Lower lobe of right lung (tissue), 2 donors: ENCODE measurements at regions not wholly inside any gene's neighbourhood (a gene's known extent, or its start where the extent isn't known, plus 50 kb on each side); places are given as distances from the start of the nearest gene placed in this dataset.
"Not testable (repeated sequence)": the region's sequence is repeated elsewhere in the genome, so short reads cannot be mapped to it uniquely, and the experiment has no call there.

Source experiments
- ATAC-seq, 2 donors: fragments of 200-7000 bp; cut with Tn5 transposase; one replicate each; pipeline ENCODE4 v1.9.1; 2020 to 2022; ENCODE audit warnings: mild to moderate bottlenecking in 2 of 2, moderate library complexity in 2 of 2
- DNase-seq: peaks from one replicate; pipeline ENCODE4 v3.0.0-alpha.2; 2020
- H3K27ac ChIP-seq: fragments of 200-600 bp; one replicate; pipeline ENCODE4 v1.8.0; 2022
- H3K27me3 ChIP-seq: fragments of 200-600 bp; one replicate; pipeline ENCODE4 v1.8.0; 2022; ENCODE audit warnings: low read depth
- H3K36me3 ChIP-seq: fragments of 200-600 bp; one replicate; pipeline ENCODE4 v1.8.0; 2022; ENCODE audit warnings: mild to moderate bottlenecking
- H3K4me1 ChIP-seq: fragments of 200-600 bp; one replicate; pipeline ENCODE4 v1.8.0; 2022
- H3K4me3 ChIP-seq: fragments of 200-600 bp; one replicate; pipeline ENCODE4 v1.8.0; 2022; ENCODE audit warnings: mild to moderate bottlenecking
- H3K9me3 ChIP-seq: fragments of 200-600 bp; one replicate; pipeline ENCODE4 v1.8.0; 2022
- intact Hi-C: fragments of 100-400 bp; cut with DNase I; formaldehyde crosslinking; loops from one replicate; pipeline ENCODE4 v1.11.0; 2022
- donor health status: DM: no; HTN: yes; CAD: no; lungs with severe emphysema.

GRCh38 chr21:5013455-5014304 lies 5507.7 kb upstream of the TPTE start:
- intact Hi-C loops, DNase-seq, H3K4me3 ChIP-seq, H3K36me3 ChIP-seq, H3K9me3 ChIP-seq, H3K4me1 ChIP-seq, H3K27ac ChIP-seq, H3K27me3 ChIP-seq: not testable (repeated sequence)
- ATAC-seq = peak; percentile 21

- H3K9me3 ChIP-seq, intact Hi-C loops, H3K4me1 ChIP-seq, H3K27me3 ChIP-seq, ATAC-seq, H3K27ac ChIP-seq, H3K4me3 ChIP-seq, H3K36me3 ChIP-seq, DNase-seq: not testable (repeated sequence)
Observed at GRCh38 chr21:5015187-5015586, 5506.2 kb upstream of the TPTE start.

GRCh38 chr21:5019120-5019519 lies 5502.3 kb upstream of the TPTE start:
- H3K4me3 ChIP-seq, intact Hi-C loops, DNase-seq, H3K9me3 ChIP-seq, H3K36me3 ChIP-seq, ATAC-seq, H3K4me1 ChIP-seq, H3K27me3 ChIP-seq, H3K27ac ChIP-seq: not testable (repeated sequence)

- H3K27ac ChIP-seq, DNase-seq, H3K4me1 ChIP-seq, intact Hi-C loops, H3K36me3 ChIP-seq, H3K4me3 ChIP-seq, H3K27me3 ChIP-seq, H3K9me3 ChIP-seq: not testable (repeated sequence)
- peak; percentile 50 to 63 for ATAC-seq
Observed at GRCh38 chr21:5021815-5022214, 5499.6 kb upstream of the TPTE start.

GRCh38 chr21:5022254-5022653 lies 5499.1 kb upstream of the TPTE start:
- DNase-seq, H3K36me3 ChIP-seq, H3K4me1 ChIP-seq, H3K4me3 ChIP-seq, H3K27me3 ChIP-seq, H3K27ac ChIP-seq, H3K9me3 ChIP-seq, intact Hi-C loops: not testable (repeated sequence)
- peak; percentile 92 to 94 for ATAC-seq

GRCh38 chr21:5022748-5023147 lies 5498.6 kb upstream of the TPTE start:
- H3K4me3 ChIP-seq, H3K27me3 ChIP-seq, H3K4me1 ChIP-seq, H3K9me3 ChIP-seq, H3K36me3 ChIP-seq, DNase-seq, H3K27ac ChIP-seq, intact Hi-C loops: not testable (repeated sequence)
- ATAC-seq = peak; percentile 77 to 82

- H3K36me3 ChIP-seq, H3K27me3 ChIP-seq, H3K9me3 ChIP-seq, H3K4me3 ChIP-seq, DNase-seq, H3K27ac ChIP-seq, ATAC-seq, H3K4me1 ChIP-seq, intact Hi-C loops: not testable (repeated sequence)
Observed at GRCh38 chr21:5035147-5035546, 5486.2 kb upstream of the TPTE start.

GRCh38 chr21:5035587-5035986 lies 5485.8 kb upstream of the TPTE start:
- not testable (repeated sequence) for ATAC-seq, H3K4me1 ChIP-seq

GRCh38 chr21:5037606-5038331 lies 5483.6 kb upstream of the TPTE start:
- ATAC-seq, H3K4me1 ChIP-seq, H3K9me3 ChIP-seq, H3K4me3 ChIP-seq, H3K36me3 ChIP-seq, intact Hi-C loops, DNase-seq, H3K27me3 ChIP-seq, H3K27ac ChIP-seq: not testable (repeated sequence)

More at GRCh38 chr21:5035587-5035986, 5485.8 kb upstream of the TPTE start:
- H3K36me3 ChIP-seq, DNase-seq, H3K4me3 ChIP-seq, H3K27me3 ChIP-seq, H3K9me3 ChIP-seq, intact Hi-C loops, H3K27ac ChIP-seq: not testable (repeated sequence)

- H3K27ac ChIP-seq, H3K4me3 ChIP-seq, H3K9me3 ChIP-seq, H3K4me1 ChIP-seq, DNase-seq, H3K27me3 ChIP-seq, intact Hi-C loops, H3K36me3 ChIP-seq: not testable (repeated sequence)
- ATAC-seq = peak in 1 of 2 donors; percentile 30
Observed at GRCh38 chr21:5039926-5040325, 5481.5 kb upstream of the TPTE start.

GRCh38 chr21:5042583-5042982 lies 5478.8 kb upstream of the TPTE start:
- not testable (repeated sequence) for H3K4me1 ChIP-seq

GRCh38 chr21:5044812-5045211 lies 5476.6 kb upstream of the TPTE start:
- ATAC-seq, DNase-seq, H3K27ac ChIP-seq, H3K4me3 ChIP-seq, H3K9me3 ChIP-seq, H3K36me3 ChIP-seq, intact Hi-C loops, H3K27me3 ChIP-seq, H3K4me1 ChIP-seq: not testable (repeated sequence)

More at GRCh38 chr21:5042583-5042982, 5478.8 kb upstream of the TPTE start:
- H3K9me3 ChIP-seq, ATAC-seq, DNase-seq, intact Hi-C loops, H3K27me3 ChIP-seq, H3K36me3 ChIP-seq, H3K4me3 ChIP-seq, H3K27ac ChIP-seq: not testable (repeated sequence)

GRCh38 chr21:5051303-5052018 lies 5469.9 kb upstream of the TPTE start:
- ATAC-seq, intact Hi-C loops, H3K9me3 ChIP-seq, H3K4me1 ChIP-seq, H3K36me3 ChIP-seq, H3K4me3 ChIP-seq, H3K27me3 ChIP-seq, H3K27ac ChIP-seq, DNase-seq: not testable (repeated sequence)
